ENCODE measurements at regions not wholly inside any gene's neighbourhood (a gene's known extent, or its start where the extent isn't known, plus 50 kb on each side); places are given as distances from the start of the nearest gene placed in this dataset.

DNA sequence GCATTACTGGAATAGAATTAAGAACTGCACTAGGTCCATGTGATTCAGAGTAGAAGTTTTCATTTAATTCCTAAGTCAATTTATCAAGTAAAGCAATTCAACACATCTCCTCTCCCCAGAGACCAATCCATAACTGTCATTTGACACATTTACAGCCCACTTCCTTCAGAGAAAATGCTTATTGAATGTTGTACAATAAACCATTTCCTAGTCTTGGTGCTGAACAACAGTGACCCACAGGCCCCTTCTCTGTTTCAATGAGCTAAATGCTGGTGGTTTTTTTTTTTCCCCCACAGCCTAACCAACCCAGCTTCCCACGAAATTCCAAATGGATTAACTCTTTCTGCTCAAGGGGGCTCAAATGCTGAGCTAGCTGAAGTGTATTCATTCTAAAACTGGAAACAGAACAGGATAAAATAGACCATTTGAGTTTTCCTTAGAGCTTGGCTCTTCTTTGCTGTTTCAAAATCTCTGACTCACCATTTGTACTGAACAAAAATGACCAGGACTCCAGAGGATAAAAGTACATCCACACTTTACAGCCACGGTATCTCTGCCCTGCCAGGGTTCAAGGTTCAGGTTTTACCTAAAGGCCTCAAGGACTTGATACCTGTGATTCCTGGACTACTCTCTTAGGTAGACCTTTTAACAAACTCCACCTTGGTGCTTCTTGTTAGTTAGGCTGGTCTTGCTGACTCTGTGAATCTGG is 62.3 kb downstream of the TMEM100 start:
- no peak overlapping the region for H3K4me2 ChIP-seq (ENCODE audit: low read depth, low read length, poor library complexity, severe bottlenecking)

DNA sequence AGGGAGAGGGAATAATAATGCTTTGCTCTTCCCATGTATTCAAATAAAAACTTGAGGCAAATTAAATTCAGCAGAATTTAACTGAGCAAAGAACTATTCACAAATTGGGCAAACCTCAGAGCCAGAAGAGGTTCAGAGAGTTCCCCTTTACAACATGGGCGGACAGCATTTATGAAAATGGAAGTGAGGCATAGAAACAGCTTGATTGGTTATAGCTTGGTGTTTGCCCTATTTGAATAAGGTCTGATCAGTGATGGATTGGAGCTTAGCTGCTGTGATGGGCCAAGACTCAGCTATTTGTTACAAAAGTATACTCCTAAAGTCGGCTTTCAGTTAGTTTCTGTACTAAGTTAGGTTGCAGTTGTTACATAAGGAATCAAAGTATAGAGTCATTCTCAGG is 63.0 kb downstream of the TMEM100 start:
- Histone ChIP-seq H3K4me2 (ENCODE audit: low read depth, low read length, poor library complexity, severe bottlenecking) (no peak overlapping the region), H3K27ac (ENCODE audit: low read depth, low read length) (no peak overlapping the region), H3K27me3 (ENCODE audit: low read length) (no peaks in the 10 kb centered on the region; the same call in 1 of the 2 replicates), H3F3A (ENCODE audit: insufficient read depth) (no peaks in the 10 kb centered on the region), H3K36me3 (ENCODE audit: low read length) (no peaks in the 10 kb centered on the region), H3K4me3 (ENCODE audit: insufficient read depth, low read length, poor library complexity, severe bottlenecking) (no peak overlapping the region), H3K9me2 (replicated peaks; ENCODE audit: insufficient read depth, low read length) (no peaks in the 10 kb centered on the region), H3K9me3 (ENCODE audit: insufficient read depth, low read length) (no peaks in the 10 kb centered on the region), H3K79me2 (ENCODE audit: insufficient read depth, low read length) (no peaks in the 10 kb centered on the region), H4K20me1 (ENCODE audit: low read depth, low read length) (no peaks in the 10 kb centered on the region), H3K9ac (ENCODE audit: low read length) (no peak overlapping the region), H2AFZ (ENCODE audit: low read depth, low read length, severe bottlenecking) (no peak overlapping the region)
- no peak for TF ChIP-seq EZH2phosphoT487 (conservative IDR thresholded peaks at IDR 0.05; ENCODE audit: low read length)
- TF ChIP-seq, protein P1, sequence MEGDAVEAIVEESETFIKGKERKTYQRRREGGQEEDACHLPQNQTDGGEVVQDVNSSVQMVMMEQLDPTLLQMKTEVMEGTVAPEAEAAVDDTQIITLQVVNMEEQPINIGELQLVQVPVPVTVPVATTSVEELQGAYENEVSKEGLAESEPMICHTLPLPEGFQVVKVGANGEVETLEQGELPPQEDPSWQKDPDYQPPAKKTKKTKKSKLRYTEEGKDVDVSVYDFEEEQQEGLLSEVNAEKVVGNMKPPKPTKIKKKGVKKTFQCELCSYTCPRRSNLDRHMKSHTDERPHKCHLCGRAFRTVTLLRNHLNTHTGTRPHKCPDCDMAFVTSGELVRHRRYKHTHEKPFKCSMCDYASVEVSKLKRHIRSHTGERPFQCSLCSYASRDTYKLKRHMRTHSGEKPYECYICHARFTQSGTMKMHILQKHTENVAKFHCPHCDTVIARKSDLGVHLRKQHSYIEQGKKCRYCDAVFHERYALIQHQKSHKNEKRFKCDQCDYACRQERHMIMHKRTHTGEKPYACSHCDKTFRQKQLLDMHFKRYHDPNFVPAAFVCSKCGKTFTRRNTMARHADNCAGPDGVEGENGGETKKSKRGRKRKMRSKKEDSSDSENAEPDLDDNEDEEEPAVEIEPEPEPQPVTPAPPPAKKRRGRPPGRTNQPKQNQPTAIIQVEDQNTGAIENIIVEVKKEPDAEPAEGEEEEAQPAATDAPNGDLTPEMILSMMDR (IDR thresholded peaks at IDR 0.05; ENCODE audit: insufficient read depth, low read length, poor library complexity, severe bottlenecking): no peak

More for the DNA sequence above, 62.3 kb downstream of the TMEM100 start:
- H3K79me2 ChIP-seq (ENCODE audit: insufficient read depth, low read length): no peaks in the 10 kb centered on the region
- no peaks in the 10 kb centered on the region for H3K9me3 ChIP-seq (ENCODE audit: insufficient read depth, low read length)
- no peak overlapping the region for H3K9ac ChIP-seq (ENCODE audit: low read length)
- no peak for TF ChIP-seq EZH2phosphoT487 (conservative IDR thresholded peaks at IDR 0.05; ENCODE audit: low read length)
- TF ChIP-seq, protein P1 (IDR thresholded peaks at IDR 0.05; ENCODE audit: insufficient read depth, low read length, poor library complexity, severe bottlenecking): no peak
- no peaks in the 10 kb centered on the region for H4K20me1 ChIP-seq (ENCODE audit: low read depth, low read length)
- H3K27ac ChIP-seq (ENCODE audit: low read depth, low read length): no peak overlapping the region
- no peak overlapping the region for H2AFZ ChIP-seq (ENCODE audit: low read depth, low read length, severe bottlenecking)
- no peaks in the 10 kb centered on the region for H3K36me3 ChIP-seq (ENCODE audit: low read length)
- no peaks in the 10 kb centered on the region for H3K9me2 ChIP-seq (replicated peaks; ENCODE audit: insufficient read depth, low read length)
- no peaks in the 10 kb centered on the region for H3K27me3 ChIP-seq (ENCODE audit: low read length)
- H3K4me3 ChIP-seq (ENCODE audit: insufficient read depth, low read length, poor library complexity, severe bottlenecking): no peak overlapping the region
- H3F3A ChIP-seq (ENCODE audit: insufficient read depth): no peaks in the 10 kb centered on the region

DNA sequence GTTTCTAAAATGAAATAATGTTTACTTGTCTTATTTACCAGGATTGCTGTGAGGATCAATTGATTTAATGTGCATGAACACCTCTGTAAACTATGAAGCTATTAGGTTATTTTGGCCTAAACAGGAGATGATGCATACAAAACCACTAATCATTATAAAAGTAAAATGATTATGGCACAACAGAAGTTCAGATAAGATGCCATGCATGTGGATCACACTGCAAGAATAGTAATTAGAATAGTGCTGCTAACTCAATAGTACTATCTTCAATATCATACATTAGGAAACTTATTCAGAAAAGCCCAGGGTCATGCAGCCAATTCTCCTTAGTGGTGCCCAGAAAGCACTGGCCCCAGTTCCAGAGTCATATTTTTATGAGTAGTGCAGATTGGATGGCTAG is 66.9 kb downstream of the TMEM100 start:
- Histone ChIP-seq H3K27me3 (ENCODE audit: low read length) (no peaks in the 10 kb centered on the region; the same call in 1 of the 2 replicates), H3K79me2 (ENCODE audit: insufficient read depth, low read length) (no peaks in the 10 kb centered on the region), H3K9me3 (ENCODE audit: insufficient read depth, low read length) (no peaks in the 10 kb centered on the region), H3K4me2 (ENCODE audit: low read depth, low read length, poor library complexity, severe bottlenecking) (no peak overlapping the region), H3K4me3 (ENCODE audit: insufficient read depth, low read length, poor library complexity, severe bottlenecking) (no peak overlapping the region), H3K27ac (ENCODE audit: low read depth, low read length) (no peak overlapping the region), H3K36me3 (ENCODE audit: low read length) (no peaks in the 10 kb centered on the region), H3K9me2 (replicated peaks; ENCODE audit: insufficient read depth, low read length) (no peaks in the 10 kb centered on the region), H4K20me1 (ENCODE audit: low read depth, low read length) (no peaks in the 10 kb centered on the region), H2AFZ (ENCODE audit: low read depth, low read length, severe bottlenecking) (no peak overlapping the region), H3K9ac (ENCODE audit: low read length) (no peak overlapping the region), H3F3A (ENCODE audit: insufficient read depth) (no peaks in the 10 kb centered on the region)
- TF ChIP-seq EZH2phosphoT487 (conservative IDR thresholded peaks at IDR 0.05; ENCODE audit: low read length): no peak
- TF ChIP-seq, protein P1 (IDR thresholded peaks at IDR 0.05; ENCODE audit: insufficient read depth, low read length, poor library complexity, severe bottlenecking): no peak

Measured in SU-DHL-6 (cell line).